Activated naive CD8-positive, alpha-beta T cell (primary cell): ENCODE measurements at regions not wholly inside any gene's neighbourhood (a gene's known extent, or its start where the extent isn't known, plus 50 kb on each side); places are given as distances from the start of the nearest gene placed in this dataset.
A peak's percentile ranks its signal among the peaks of the same experiment; 100 is the strongest.
"Not testable (repeated sequence)": the region's sequence is repeated elsewhere in the genome, so short reads cannot be mapped to it uniquely, and the experiment has no call there.

Source experiments
- H3K27ac Mint-ChIP-seq: one replicate; pipeline ENCODE4 v1.8.0; 2021; ENCODE audit warnings: mixed read lengths
- H3K27me3 Mint-ChIP-seq: one replicate; pipeline ENCODE4 v1.8.0; 2021; ENCODE audit warnings: mixed read lengths
- H3K36me3 Mint-ChIP-seq: one replicate; pipeline ENCODE4 v1.8.0; 2021; ENCODE audit warnings: mixed read lengths
- H3K4me1 Mint-ChIP-seq: one replicate; pipeline ENCODE4 v1.8.0; 2021; ENCODE audit warnings: low read depth, mixed read lengths
- H3K4me3 Mint-ChIP-seq: one replicate; pipeline ENCODE4 v1.8.0; 2021; ENCODE audit warnings: mild to moderate bottlenecking, mixed read lengths
- H3K9me3 Mint-ChIP-seq: one replicate; pipeline ENCODE4 v1.8.0; 2021; ENCODE audit warnings: low read depth, mixed read lengths

DNA sequence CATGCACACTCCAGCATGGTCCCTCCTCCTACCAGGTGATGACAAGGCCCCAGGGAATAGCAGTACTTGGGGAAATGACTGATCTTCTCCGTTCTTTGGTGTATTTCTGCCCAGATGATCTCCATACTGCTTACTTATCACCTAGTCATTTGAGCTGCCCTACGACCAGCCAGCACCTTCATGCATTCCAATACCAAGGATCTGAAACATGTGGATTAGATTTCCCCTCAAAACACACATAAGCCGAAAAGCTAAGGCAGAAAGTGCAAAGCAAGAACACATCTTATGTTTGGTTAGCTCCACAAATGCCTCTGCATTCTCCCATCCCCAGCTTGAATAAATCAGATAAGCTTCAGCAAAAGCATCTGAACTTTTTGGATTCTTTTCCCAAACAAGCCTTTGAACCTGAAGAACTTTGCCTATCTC lies 64.8 kb upstream of the BCL6 start:
- no peak overlapping the region for H3K27ac Mint-ChIP-seq
- H3K9me3 Mint-ChIP-seq, result no peaks in the 10 kb centered on the region
- peaks cover 17% of the 10 kb centered on the region for H3K4me1 Mint-ChIP-seq
- H3K27me3 Mint-ChIP-seq, result no peaks in the 10 kb centered on the region
- H3K4me3 Mint-ChIP-seq, result no peak overlapping the region
- peaks cover 2% of the 10 kb centered on the region for H3K36me3 Mint-ChIP-seq

DNA sequence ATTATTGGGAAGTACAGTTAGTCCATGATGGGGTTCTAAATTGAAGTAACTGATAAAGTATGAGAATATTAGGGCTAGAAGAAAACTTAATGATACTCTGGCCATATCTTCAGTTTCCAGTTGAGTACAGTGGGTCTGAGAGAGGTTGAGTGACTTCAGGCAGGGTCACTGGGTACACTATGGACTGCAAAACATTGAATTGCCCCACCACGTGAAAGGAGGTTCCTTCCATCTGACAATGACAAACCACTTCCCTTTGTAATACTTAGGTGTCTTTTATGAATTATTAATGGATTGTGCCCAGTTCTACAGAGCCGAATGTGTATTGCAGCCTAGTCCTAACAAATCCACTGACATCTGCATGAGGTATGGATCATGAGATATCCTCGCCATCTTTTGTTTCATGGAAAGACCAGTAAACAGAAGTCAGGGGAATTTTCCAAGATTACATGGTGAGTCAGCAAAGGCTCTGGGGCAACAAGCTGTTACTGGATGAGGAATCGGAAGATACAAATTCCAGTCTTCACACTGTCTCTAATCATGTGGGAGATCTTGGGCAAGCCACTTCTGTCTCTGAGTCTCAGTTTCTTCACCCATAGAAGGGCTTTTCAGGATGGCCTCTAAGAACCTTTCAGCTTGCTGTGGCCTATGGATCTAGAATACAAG lies 66.5 kb upstream of the BCL6 start:
- Mint-ChIP-seq H3K4me3 (no peak overlapping the region), H3K9me3 (no peaks in the 10 kb centered on the region), H3K27ac (no peak overlapping the region), H3K4me1 (peaks cover 10% of the 10 kb centered on the region), H3K36me3 (no peaks in the 10 kb centered on the region), H3K27me3 (no peaks in the 10 kb centered on the region)

DNA sequence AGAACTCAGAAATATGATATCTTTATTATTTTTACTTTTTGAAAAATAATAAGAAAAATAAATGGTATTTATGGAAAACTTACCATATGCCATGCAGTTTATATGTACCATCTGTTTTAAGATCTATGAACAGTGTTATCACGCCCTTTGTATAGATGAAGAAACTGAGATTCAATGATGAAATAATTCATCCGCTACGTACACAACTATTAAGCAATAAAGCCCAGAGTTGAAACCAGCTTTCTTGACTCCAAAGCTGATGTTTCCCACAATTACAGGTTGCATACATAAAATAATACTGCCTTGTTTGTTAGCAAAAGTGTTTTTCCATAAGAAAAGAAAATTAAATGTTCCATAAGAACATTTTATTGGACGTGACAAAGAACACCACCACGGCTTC lies 67.2 kb upstream of the BCL6 start:
- no peaks in the 10 kb centered on the region for H3K9me3 Mint-ChIP-seq
- H3K36me3 Mint-ChIP-seq, result no peaks in the 10 kb centered on the region
- no peak overlapping the region for H3K27ac Mint-ChIP-seq
- H3K4me1 Mint-ChIP-seq, result peaks cover 2% of the 10 kb centered on the region
- H3K4me3 Mint-ChIP-seq, result no peak overlapping the region
- H3K27me3 Mint-ChIP-seq, result no peaks in the 10 kb centered on the region

DNA sequence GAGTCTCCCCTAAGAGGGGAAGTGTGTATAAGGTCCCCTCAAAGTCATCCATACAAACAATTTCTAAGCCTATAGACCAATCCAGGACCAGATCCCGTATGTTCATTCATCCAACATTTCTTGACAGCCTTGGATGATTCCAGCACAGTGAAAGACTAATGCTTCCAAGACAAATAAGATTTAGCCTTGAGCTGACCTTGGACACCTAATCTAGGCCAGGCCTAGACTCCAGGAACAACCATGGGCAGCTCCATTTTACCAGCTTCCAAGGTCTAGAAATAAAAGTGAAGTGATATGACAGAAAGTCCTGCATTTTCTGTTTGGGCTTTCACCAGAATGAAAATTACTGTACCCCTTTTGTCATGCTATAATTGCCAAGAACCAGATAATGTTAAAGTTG lies 67.9 kb upstream of the BCL6 start:
- no peaks in the 10 kb centered on the region for H3K4me1 Mint-ChIP-seq

DNA sequence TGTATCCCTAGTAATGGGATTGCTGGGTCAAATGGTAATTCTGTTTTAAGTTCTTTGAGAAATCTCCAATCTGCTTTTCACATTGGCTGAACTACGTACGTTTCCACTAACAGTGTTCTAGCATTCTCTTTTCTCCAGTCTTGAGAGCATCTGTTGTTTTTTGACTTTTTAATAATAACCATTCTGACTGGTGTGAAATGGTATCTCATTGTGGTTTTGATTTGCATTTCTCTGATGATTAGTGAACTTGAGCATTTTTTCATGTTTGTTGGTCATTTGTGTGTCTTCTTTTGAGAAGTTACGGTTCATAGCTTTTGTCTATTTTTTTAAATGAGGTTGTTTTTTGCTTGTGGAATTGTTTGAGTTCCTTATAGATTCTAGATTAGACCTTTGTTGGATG lies 72.5 kb upstream of the BCL6 start:
- not testable (repeated sequence) for H3K36me3 Mint-ChIP-seq, H3K27ac Mint-ChIP-seq, H3K27me3 Mint-ChIP-seq, H3K4me3 Mint-ChIP-seq, H3K9me3 Mint-ChIP-seq
- peaks cover 12% of the 10 kb centered on the region for H3K4me1 Mint-ChIP-seq

More for the DNA sequence above, 67.9 kb upstream of the BCL6 start:
- H3K27me3 Mint-ChIP-seq, result no peaks in the 10 kb centered on the region
- no peaks in the 10 kb centered on the region for H3K36me3 Mint-ChIP-seq
- H3K27ac Mint-ChIP-seq, result no peak overlapping the region
- no peaks in the 10 kb centered on the region for H3K9me3 Mint-ChIP-seq
- H3K4me3 Mint-ChIP-seq, result no peak overlapping the region

DNA sequence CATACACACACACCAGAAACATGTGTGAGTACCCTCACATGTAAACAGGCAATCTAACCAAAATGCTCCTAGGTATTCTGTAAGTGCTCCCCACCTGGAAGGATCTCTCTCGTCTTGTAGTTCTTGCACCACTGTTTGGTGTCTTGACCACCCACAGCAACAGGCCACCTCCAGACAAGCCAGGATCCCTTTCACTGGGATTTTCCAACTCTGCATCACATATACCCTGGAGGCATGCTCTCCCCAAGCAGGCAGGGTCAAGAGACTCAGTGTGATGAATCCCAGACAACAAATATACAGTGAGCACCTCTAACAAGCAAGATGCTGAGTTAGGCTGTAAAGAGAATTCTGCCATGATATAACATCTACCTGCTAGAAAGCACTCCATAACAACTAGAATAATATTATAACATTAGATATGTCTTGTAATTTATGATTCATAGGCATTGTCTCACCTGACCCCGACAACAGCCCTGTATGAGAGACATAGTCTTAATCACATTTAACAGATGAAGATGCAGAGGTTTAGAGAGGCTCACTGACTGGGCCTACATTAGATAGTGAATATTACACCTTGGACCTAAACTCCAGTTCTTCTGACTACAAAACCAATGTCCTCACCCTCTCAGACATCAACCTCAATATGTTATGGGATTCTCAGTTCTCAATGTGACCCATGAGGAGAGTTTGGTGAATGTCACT lies 76.5 kb upstream of the BCL6 start:
- Mint-ChIP-seq H3K9me3 (no peaks in the 10 kb centered on the region), H3K4me1 (peaks cover 16% of the 10 kb centered on the region), H3K27me3 (no peaks in the 10 kb centered on the region), H3K4me3 (no peak overlapping the region), H3K36me3 (no peaks in the 10 kb centered on the region), H3K27ac (no peak overlapping the region)

DNA sequence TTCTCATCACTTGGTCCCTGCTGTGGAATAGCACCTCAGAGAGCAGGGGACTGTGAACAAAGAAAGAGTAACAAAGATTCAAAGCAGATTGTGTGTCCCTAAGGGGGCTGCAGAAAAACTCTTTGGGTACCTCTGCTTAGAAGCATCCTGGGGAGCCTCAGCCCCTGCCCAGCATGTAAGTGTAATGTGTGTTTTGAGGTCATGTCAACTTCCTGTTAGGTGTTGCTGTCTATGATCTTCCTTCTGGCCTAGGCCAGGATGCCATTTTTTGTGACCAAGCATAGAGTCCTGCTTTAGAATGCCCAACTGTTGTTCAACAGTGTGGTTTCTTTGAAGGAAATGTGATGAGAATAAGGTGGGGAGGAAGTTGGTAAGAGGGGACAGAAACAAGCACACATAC lies 77.1 kb upstream of the BCL6 start:
- Mint-ChIP-seq H3K4me1 (peaks cover 16% of the 10 kb centered on the region), H3K27ac (peak overlapping the region; percentile 47), H3K27me3 (no peaks in the 10 kb centered on the region), H3K36me3 (no peaks in the 10 kb centered on the region), H3K9me3 (no peaks in the 10 kb centered on the region), H3K4me3 (no peak overlapping the region)

DNA sequence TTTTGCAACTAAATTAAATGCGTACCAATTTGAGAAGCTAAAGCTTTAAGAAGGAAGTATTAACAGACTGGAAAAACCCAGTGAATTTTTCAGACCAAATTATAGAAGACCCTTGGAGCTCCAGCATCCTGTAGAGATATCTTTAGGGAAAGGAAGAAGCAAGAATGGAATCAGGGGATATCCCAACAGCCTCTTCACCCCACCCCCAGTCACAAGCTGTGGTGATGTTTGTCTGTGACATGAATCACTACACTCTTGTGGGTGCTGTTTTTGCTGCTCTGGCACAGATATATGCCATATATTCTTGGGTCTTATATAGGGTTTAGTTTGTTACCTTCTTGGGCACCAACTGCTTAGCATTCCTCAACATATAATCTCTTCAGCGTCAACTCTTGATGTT lies 78.5 kb upstream of the BCL6 start:
- Mint-ChIP-seq H3K27ac (no peak overlapping the region), H3K36me3 (no peaks in the 10 kb centered on the region), H3K4me1 (peaks cover 16% of the 10 kb centered on the region), H3K27me3 (no peaks in the 10 kb centered on the region), H3K4me3 (no peak overlapping the region), H3K9me3 (no peaks in the 10 kb centered on the region)

DNA sequence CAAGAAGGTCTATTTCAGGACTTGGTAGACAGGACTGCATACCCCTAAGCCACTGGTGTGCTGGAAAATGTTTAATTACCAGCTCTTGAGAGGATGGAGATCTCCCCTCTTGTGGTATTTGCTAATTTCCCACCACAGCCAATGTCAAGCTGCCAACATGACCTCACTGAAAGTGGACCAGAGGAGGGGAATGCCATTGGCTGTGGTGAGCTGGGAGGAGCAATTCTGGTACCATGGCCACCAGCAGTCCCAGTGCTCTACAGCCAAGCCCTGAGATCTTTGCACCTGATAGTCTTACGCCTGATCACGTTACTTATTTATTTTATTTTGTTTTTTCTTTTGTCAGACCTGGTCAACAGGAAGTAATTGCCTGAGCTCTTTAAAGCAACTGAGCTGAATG lies 82.5 kb upstream of the BCL6 start:
- Mint-ChIP-seq H3K36me3 (no peaks in the 10 kb centered on the region), H3K27me3 (no peaks in the 10 kb centered on the region), H3K9me3 (no peaks in the 10 kb centered on the region), H3K4me1 (peaks cover 5% of the 10 kb centered on the region), H3K27ac (no peak overlapping the region), H3K4me3 (no peak overlapping the region)

DNA sequence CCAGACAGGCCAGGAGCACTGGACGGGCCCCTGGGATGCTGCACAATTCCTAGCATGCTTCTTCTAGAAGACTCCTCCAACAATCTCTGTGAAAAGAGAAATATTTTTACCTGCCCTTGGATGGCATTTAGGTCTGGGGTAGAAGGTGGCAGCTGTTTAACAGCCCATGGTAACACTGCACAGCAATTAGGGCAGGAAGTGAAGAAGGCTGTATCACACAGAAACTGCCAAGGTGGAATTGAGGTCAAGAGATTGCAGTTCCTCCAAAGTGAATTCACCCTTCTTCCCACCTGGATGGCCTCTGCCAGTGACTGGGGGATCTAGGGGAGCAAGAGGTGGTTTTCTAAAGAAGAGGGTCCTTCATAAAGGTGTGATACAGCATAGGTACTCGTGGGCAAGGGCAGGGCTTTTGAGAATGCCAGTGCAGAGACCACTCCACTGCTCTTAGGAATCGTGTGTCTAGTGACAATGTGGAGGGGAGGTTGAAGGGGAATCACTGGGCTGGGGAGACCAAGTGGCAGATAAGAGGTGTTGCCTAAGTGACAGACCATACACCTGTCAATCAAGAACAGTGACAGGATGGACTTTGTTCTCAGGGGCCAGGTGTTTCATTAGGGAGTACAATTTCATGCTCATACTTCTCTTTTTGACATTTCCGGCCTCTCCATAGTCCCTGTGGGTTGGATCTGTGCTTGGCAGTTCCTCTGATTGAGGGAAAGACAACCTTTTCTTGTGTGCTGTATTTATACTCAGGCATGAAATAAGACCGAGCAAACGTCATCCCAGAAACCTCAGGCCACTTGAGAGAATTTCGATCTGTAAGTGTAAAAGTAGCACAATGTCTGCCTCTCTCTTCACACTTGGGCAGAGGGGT lies 83.5 kb upstream of the BCL6 start:
- H3K27me3 Mint-ChIP-seq, result no peaks in the 10 kb centered on the region
- no peaks in the 10 kb centered on the region for H3K9me3 Mint-ChIP-seq
- H3K27ac Mint-ChIP-seq, result no peak overlapping the region
- no peak overlapping the region for H3K4me3 Mint-ChIP-seq
- no peaks in the 10 kb centered on the region for H3K4me1 Mint-ChIP-seq
- H3K36me3 Mint-ChIP-seq, result no peaks in the 10 kb centered on the region

DNA sequence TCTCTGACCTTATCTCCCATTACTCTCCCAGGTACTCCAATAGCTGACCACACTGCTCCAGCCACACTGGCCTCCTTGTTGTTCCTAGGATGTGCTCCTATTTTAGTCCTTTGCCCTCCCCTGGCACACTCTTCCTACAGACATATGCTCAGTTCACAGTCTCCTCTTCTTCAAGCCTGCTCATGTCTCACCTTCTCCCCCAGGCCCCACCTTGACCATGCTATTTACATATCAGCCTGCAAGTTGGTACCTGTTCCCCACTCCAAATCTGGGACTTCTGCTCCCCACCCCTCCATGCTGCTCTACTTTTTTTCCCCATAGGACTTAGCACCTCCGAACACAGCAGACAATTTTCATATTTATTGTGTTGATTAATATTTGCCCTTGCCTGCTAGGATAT lies 84.9 kb upstream of the BCL6 start:
- no peaks in the 10 kb centered on the region for H3K27me3 Mint-ChIP-seq
- no peak overlapping the region for H3K27ac Mint-ChIP-seq
- H3K4me3 Mint-ChIP-seq, result no peak overlapping the region

DNA sequence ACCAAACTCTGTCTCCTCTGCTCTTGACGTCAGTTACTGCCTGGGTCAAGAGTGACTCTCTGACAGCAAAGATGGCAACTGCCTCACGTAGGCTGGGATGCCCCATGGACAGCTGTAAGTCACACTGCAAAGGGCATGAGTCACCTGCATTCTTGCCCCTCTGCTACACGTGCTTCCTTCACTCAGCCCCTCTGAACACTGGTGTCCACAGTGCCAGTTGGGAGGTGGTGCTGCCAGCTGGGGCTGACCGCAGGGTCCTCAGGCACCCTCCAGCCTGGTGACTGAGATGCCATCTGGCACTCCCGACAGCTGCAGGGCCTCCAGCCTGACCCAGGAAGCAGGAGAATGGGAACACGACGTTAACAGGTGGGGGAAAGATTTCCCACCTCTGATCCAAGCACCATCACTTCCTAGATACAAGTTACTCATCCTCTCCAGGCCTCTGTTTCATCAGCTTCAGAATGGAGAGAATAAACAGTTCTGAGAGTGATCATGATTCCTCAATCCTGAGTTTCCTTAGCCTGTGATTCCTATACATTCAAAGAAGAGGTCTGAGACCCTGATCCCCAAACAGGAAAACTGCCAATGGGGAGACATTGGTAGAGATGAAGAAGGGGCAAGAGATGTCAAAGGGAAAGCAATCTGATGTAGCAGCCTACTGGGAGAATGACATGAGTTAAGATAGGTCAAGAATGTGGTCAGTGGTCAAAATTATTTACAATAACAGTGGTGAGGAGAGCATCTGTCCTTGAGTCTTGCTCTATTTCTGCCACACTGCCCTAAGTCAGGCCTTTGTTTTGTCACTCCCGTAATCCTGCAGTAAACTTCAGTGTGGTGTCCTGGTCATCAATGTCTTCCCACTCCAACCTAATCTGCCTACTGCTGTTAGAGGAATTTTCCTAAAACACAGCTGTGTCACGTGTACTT lies 86.1 kb upstream of the BCL6 start:
- H3K36me3 Mint-ChIP-seq, result no peaks in the 10 kb centered on the region
- H3K4me1 Mint-ChIP-seq, result peaks cover 3% of the 10 kb centered on the region
- no peak overlapping the region for H3K27ac Mint-ChIP-seq
- H3K9me3 Mint-ChIP-seq, result peaks cover 5% of the 10 kb centered on the region
- H3K27me3 Mint-ChIP-seq, result no peaks in the 10 kb centered on the region
- no peak overlapping the region for H3K4me3 Mint-ChIP-seq

More for the DNA sequence above, 84.9 kb upstream of the BCL6 start:
- Mint-ChIP-seq H3K36me3 (no peaks in the 10 kb centered on the region), H3K4me1 (peaks cover 3% of the 10 kb centered on the region), H3K9me3 (peaks cover 5% of the 10 kb centered on the region)

DNA sequence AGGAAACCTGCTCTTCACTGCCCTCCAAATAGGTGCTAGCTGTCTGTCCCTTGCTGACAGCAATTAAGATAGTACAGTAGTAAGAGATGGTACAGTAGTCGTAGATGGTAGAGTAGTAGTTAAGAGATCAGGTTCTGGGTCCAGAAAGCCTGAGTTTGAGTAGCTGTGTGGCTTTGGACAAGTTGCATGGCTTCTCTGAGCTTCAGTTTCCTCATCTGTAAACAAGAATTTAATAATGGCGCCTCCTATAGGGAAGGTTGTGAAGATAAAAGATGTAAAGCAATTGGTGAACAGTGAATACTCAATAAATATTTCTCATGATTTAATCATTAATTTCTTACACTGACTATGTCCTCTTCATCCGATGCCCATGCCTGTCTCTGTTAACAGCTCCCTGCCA lies 86.9 kb upstream of the BCL6 start:
- no peaks in the 10 kb centered on the region for H3K27me3 Mint-ChIP-seq
- no peaks in the 10 kb centered on the region for H3K36me3 Mint-ChIP-seq
- peaks cover 3% of the 10 kb centered on the region for H3K4me1 Mint-ChIP-seq
- no peak overlapping the region for H3K4me3 Mint-ChIP-seq
- H3K9me3 Mint-ChIP-seq, result peaks cover 5% of the 10 kb centered on the region
- H3K27ac Mint-ChIP-seq, result peak overlapping the region; percentile 19

DNA sequence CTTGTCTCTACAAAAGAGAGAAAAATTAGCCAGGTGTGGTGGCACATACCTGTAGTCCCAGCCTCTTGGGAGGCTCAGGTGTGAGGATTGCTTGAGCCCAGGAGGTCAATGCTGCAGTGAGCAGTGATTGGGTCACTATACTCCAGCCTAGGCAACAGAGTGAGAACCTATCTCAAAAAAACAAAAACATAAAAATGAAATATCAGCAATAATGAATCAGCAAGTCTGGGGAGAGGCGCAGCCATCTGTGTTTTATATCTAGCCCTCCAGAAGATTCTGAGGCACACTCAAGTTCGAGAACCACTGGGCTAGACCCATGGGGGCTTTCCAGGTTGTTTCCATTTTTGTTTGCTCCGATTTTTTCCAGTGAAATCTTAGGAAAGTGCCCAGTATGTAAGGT lies 88.1 kb upstream of the BCL6 start:
- peaks cover 5% of the 10 kb centered on the region for H3K9me3 Mint-ChIP-seq
- H3K4me1 Mint-ChIP-seq, result peaks cover 3% of the 10 kb centered on the region
- H3K36me3 Mint-ChIP-seq, result no peaks in the 10 kb centered on the region
- H3K27me3 Mint-ChIP-seq, result no peaks in the 10 kb centered on the region
- no peak overlapping the region for H3K4me3 Mint-ChIP-seq
- H3K27ac Mint-ChIP-seq, result no peak overlapping the region
